NCI-H2227 (cell line): ENCODE measurements at regions not wholly inside any gene's neighbourhood (a gene's known extent, or its start where the extent isn't known, plus 50 kb on each side); places are given as distances from the start of the nearest gene placed in this dataset.
A peak's percentile ranks its signal among the peaks of the same experiment; 100 is the strongest.

Experiments used
- DNase-seq: peaks from one replicate; lab custom pipeline; 2025; ENCODE audit not compliant: unreplicated experiment; lab: John Stamatoyannopoulos, UW

GRCh38 chr2:122100346-122100745, 344.9 kb downstream of the TSN start:
- DNase-seq: no peak

DNA sequence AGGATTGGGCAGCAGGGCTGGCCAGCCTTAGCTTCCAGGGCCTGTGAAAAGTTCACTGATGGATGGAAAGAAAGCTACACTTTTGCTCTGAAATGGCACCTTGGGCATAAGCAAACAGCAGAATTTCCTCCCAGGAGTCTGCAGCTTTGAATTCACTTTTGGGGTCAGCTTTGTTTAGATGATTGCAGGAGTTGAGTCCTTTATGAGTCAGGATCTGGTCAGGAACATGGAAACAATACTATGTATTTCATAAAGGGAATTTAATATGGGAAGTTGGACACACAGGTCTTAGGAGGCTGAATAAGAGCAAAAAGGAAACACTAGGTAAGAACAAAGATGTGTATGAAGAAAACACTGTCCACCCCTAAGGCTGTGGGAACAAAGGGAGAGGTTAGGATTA, 345.3 kb downstream of the TSN start:
- DNase-seq: no peak

GRCh38 chr2:122101319-122101718, 345.9 kb downstream of the TSN start:
- DNase-seq: no peak

DNA sequence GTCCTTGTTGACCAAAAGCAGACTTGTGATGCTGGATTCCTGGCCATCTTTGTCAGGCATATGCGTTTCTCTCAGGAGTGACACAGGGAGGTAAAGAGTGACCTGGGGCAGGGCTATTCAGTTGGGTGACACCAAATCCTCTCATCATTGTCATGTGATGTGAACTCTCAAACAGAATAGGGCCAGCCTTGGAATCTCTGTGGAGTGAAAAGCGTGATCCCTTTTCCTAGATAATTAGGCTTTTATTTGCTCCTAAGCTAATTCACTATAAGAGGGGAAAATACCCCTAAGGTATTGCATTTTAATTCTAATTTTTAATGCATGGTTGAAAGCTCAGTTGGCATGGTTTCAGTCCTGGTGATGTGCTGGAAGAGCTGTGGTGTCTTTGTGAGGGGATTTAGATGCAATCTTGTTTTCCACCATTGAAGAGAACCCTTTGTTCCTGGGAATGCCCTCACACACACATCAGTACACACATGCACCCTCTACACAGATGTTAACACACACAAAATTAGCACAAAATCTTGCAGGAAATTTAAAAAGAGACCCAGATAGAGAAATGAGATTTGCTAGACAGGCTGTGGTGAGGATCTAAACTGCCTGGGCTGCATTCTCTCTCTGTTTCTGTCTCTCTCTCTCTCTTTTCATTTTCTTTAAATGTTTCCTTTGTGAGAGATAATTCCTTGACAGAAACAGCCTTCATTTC, 349.9 kb downstream of the TSN start:
- no peak for DNase-seq

GRCh38 chr2:122105877-122106206, 350.4 kb downstream of the TSN start:
- DNase-seq: no peak

GRCh38 chr2:122108186-122108585, 352.7 kb downstream of the TSN start:
- no peak for DNase-seq

- no peak for DNase-seq
These were observed 357.0 kb downstream of the TSN start for GRCh38 chr2:122112216-122113005.

- no peak for DNase-seq
These were observed 359.0 kb downstream of the TSN start for GRCh38 chr2:122114421-122114820.

GRCh38 chr2:122117371-122117770, 361.9 kb downstream of the TSN start:
- DNase-seq: no peak

- no peak for DNase-seq
These were observed 373.9 kb downstream of the TSN start for GRCh38 chr2:122129399-122129798.

DNA sequence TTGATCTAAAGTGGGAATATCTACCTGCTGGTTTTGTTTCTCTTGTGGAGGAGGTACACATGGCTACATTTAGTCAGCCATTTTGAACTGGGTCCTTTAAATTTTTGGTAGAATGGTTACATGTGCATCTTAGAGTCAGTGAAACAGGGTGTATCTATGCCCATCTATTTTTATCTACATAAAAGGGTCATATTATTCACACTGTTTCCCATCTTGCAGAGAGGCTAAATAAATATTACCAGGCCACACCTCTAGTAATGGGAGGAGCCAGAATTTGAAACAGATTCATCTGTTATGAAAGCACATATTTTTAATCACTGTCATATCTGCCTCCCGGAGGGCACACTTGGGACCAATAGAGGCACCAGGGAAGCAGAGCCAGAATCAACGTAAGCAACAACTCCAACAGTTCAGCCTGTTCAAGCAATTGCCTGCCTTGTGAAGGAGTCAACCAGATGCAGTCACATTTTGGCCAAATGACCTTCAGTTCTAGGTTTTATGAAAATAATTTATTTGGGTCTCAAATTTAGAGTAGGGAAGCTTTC, 376.8 kb downstream of the TSN start:
- DNase-seq: no peak

DNA sequence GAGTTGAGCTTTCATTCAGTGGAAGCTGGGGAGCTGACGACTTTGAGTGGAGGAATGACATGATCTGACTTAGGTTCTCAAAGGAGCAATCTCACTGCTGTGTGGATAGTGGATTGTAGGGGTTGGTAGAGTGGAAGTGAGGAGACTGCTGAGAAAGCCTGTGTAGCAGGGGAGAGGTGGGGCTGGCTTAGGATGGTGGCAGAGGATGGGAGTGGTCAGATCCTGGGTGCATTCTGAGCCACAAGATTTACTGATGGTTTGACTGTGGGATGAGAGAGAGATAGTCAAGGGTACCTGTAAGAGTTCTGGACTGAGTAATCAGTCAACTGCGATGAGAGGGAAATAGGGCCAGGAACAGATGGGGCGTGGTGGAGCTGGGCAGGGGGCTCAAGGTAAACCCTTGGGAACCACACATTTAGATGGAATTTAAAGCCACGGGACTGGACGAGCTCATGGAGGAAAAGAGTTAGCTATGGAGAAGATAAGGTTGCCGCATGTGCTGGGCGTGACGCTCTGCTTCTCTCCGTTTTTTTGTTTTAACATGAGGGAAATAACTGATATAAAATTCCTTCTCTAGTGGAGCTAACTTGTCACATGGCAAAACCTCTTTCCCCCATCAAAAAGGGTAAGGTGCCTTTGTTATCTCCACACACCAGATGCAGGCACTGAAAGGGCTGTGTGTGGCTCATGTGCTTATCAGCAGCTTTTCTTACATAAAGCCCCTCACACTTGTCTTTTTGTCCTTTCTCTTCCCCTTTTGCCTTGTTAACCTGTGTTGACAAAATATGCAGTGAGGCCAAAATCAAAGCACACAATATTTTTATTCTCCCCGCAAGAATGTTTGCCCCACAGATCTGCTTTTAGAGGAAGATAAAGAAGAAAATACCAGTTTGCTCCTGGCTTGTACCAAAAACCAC, 379.8 kb downstream of the TSN start:
- DNase-seq: no peak

DNA sequence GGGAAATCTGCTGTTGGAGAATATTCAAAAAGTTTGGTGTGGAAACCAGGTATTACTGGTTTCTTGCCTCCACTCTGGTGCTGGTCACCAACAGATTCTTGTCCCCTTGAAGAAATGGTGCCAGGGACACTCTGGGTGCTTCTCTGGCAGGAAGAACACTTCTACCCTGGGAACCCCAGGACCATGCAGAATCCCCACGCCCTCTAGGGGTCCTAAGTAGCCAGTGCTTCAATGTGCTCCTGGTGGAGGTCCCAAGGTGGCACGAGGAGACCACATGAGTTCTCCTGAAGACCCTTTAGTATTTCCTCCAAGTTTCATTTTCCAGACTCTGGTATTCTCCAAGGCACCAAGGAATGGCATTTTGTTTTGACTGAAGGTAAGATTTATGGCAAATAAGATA, 380.6 kb downstream of the TSN start:
- peak; percentile 1 for DNase-seq

DNA sequence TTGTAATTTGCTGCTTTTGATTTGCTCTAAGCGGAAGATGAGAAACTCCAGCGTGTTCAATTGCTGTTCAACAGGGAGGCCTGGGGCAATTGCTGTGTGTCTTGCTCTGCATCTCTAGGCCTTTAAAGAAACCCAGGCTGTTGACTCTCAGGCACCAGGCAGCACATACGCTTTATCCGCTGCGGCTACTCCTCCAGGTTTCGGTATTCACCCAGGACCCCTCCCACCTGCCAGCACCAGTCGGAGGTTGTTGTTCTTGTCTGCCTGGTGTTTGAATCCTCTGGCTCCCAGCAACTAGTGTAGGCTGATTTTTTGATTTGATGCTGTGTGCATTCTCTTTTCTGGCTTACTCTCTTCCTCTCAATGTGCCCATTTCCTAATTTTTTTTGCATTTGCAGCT, 383.1 kb downstream of the TSN start:
- no peak for DNase-seq

DNA sequence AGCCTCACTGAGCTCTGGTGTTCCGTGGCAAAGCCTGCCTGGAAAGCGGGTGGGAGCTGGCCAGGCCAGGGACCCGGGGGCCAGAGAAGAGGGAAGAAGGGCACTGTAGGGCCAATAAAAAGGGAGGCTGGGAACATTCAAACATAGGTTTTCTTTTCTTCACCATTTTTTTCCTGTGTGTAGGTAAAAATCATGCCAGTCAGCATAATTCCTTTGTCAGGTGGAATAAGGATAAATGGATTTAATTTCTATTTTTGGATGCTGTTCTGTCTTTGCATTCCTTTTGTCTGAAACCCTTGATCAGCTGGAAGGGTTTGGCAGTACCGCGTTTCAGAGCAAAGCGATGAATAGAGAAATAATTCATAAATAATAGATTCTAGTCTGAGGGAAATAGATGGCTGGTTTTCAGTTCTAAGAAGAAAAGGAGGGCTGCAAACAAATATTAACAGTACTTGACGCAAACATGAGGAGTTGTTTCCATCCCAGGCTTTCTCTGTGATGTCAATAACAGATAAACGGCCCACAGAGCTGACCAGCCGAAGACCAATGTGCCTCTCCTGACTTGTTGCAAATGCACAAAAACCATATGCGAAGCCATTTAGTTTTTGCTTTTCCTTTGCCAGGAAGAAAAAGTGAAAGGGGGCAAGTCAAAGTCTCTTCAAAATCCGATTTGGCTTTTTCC, 384.4 kb downstream of the TSN start:
- no peak for DNase-seq

DNA sequence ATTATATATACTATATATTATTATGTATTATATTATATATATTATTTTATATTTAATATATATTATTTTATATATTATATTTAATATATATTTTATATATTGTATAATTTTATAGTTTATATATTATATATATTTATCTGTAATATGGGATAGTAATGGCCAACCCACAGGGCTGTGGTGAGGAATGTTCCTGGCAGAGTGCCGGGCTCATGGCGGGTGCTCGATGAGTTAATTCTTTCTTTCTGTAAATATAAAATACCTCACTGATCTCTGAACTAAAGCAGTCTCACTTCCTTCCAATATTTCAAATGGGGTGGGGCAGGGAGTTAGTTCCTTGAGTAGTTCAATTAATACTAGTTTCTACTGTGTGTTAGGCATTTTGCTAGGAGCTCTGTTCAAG, 389.4 kb downstream of the TSN start:
- no peak for DNase-seq

- DNase-seq: no peak
These were observed 390.4 kb downstream of the TSN start for GRCh38 chr2:122145856-122146255.

DNA sequence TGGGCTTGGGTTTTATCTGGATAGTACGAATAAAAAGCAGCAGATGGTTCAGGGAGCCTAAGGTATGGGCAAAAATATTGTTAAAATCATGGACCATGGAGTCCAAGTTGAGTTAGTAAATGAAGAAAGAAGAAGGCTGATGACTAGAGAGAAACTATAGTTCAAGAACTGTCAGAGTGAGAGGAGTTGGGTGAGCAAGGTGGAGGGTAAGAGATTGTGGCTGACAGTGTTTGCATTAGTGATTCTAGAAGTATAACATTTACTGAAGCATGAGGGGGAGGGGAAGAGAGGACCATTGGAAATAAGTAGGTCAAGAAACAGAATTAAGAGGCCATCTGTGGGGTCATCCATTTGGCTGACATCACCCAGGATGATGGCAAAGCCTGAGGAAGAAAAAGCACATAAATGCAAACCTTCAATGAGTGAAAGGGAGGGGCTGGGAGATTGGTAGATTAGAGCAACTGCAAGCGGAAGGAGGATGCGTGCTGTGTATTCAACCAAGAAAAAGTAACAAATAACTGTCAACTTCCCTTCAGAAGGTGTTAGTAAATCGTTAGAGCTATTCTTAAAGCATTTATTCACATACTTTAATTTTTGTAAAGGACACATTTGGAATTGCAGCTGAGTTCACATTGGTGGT, 392.8 kb downstream of the TSN start:
- DNase-seq: no peak

DNA sequence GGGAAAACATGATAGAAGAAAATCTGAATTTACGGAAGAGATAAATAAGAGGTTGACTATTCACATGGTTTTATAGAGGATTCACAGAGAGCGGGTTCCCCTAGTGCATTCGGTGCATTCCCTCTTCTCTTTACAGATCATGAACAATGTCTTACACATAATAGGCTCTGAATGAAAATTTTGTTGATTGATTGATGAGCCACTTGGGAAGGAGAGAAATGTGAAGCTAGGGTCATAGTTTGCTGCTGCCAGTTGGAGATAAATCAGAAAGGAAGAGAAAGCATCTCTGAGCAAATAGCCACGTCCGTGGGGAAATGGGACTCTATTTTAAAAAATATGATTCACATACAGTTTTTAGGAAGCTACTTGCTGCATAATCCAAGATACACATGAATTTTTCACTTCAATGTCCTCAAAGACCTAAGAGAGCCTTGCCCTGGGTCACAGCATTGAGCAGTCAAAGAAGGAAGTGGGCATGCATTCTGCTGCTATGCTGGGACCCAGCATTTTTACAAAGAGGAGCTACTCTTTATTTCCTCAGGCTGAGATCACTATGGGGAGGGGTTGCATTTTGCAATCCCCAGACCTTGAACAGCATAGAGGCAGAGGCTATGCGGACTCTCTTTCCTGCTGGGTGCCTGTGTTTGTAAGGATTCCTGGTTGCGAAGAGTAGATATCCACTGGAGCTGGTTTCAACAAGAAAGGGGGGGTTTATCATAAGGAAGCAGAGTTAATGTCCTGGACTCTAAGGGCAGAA, 395.3 kb downstream of the TSN start:
- no peak for DNase-seq

- no peak for DNase-seq
These were observed 397.1 kb downstream of the TSN start for GRCh38 chr2:122152571-122152970.
